Testis (tissue), 2 donors: ENCODE measurements at regions not wholly inside any gene's neighbourhood (a gene's known extent, or its start where the extent isn't known, plus 50 kb on each side); places are given as distances from the start of the nearest gene placed in this dataset.

Source experiments
- POLR2A ChIP-seq: fragments of 450-650 bp; IDR thresholded peaks from one replicate; pipeline ENCODE4 v1.6.1; 2017; ENCODE audit warnings: antibody characterized with exemption, mild to moderate bottlenecking, moderate library complexity
- TF ChIP-seq, protein P1 (sequence below), 3 experiments: fragments of 450-650 bp in 2 of 3; fragments of 200-600 bp in 1 of 3; sonication (generic) in 1 of 3; IDR thresholded peaks; one replicate each; pipeline ENCODE4 v1.5.1; 2016 to 2019; ENCODE audit warnings: antibody characterized with exemption in 3 of 3, mild to moderate bottlenecking in 2 of 3, moderate library complexity in 1 of 3

DNA sequence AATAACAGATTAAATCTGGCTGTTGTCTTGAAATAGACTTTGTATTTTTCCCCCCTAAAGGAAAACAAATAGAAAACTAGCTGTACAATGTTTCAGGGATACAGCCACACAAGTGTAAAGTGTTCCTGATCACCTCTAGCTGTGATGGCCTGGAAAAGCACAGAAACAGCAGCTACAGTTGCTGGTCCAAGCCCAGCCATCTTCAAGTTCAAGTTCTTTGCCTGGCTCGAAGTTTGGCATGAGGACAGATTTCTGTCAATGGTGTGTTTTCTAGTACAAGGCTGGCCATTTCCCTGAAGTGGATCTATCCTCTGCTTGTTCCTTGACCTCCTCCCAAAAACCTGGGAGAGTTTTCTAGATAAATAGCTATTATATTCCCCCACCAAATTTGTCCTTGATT lies 272.2 kb upstream of the ADRA1B start:
- TF ChIP-seq POLR2A: no peak
- TF ChIP-seq, protein P1, sequence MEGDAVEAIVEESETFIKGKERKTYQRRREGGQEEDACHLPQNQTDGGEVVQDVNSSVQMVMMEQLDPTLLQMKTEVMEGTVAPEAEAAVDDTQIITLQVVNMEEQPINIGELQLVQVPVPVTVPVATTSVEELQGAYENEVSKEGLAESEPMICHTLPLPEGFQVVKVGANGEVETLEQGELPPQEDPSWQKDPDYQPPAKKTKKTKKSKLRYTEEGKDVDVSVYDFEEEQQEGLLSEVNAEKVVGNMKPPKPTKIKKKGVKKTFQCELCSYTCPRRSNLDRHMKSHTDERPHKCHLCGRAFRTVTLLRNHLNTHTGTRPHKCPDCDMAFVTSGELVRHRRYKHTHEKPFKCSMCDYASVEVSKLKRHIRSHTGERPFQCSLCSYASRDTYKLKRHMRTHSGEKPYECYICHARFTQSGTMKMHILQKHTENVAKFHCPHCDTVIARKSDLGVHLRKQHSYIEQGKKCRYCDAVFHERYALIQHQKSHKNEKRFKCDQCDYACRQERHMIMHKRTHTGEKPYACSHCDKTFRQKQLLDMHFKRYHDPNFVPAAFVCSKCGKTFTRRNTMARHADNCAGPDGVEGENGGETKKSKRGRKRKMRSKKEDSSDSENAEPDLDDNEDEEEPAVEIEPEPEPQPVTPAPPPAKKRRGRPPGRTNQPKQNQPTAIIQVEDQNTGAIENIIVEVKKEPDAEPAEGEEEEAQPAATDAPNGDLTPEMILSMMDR (IDR thresholded peaks at IDR 0.05): no peak
